ENCODE measurements at regions not wholly inside any gene's neighbourhood (a gene's known extent, or its start where the extent isn't known, plus 50 kb on each side); places are given as distances from the start of the nearest gene placed in this dataset.

GRCh38 chr1:112833806-112834205, 118.7 kb upstream of the PPM1J start:
- TF ChIP-seq YY1 (IDR thresholded peaks at IDR 0.05; ENCODE audit: insufficient read depth, insufficient read length) (no peak), SUZ12 (IDR thresholded peaks at IDR 0.05; ENCODE audit: extremely low read depth, insufficient read depth, insufficient read length) (no peak), ZNF274 (IDR thresholded peaks at IDR 0.05; ENCODE audit: low read depth, low read length) (no peak)
